ENCODE measurements at regions not wholly inside any gene's neighbourhood (a gene's known extent, or its start where the extent isn't known, plus 50 kb on each side); places are given as distances from the start of the nearest gene placed in this dataset.

GRCh38 chr16:48044117-48044516 lies 111.7 kb downstream of the ABCC12 start (continued):
- no peak for TF ChIP-seq CHD7 (IDR thresholded peaks at IDR 0.05; ENCODE audit: insufficient replicate concordance, low read length)
- no peak for TF ChIP-seq CBX8 (IDR thresholded peaks at IDR 0.05; ENCODE audit: borderline replicate concordance, low read depth, low read length)
- no peak for TF ChIP-seq RBBP5 (IDR thresholded peaks at IDR 0.05; ENCODE audit: borderline replicate concordance, low read depth, low read length)
- TF ChIP-seq BRCA1 (IDR thresholded peaks at IDR 0.05; ENCODE audit: low read depth, low read length): no peak
- TF ChIP-seq CEBPB (IDR thresholded peaks at IDR 0.05; ENCODE audit: low read depth, low read length): no peak
- no peak for TF ChIP-seq CTBP2 (IDR thresholded peaks at IDR 0.05; ENCODE audit: borderline replicate concordance, insufficient read depth, insufficient read length, low read length)
- TF ChIP-seq CREB1 (IDR thresholded peaks at IDR 0.05): no peak
- no peak for TF ChIP-seq SP4 (IDR thresholded peaks at IDR 0.05; ENCODE audit: low read length)
- no peak for TF ChIP-seq PHF8 (conservative IDR thresholded peaks at IDR 0.05; ENCODE audit: low read depth, low read length)
